Endometrium (tissue), 2 donors: ENCODE measurements at regions not wholly inside any gene's neighbourhood (a gene's known extent, or its start where the extent isn't known, plus 50 kb on each side); places are given as distances from the start of the nearest gene placed in this dataset.

Experiments used
- FAIRE-seq: peaks from 2 replicates; lab custom pipeline; 2012; peaks lifted over from hg19 to GRCh38; lab: Jason Lieb, UNC
- donor health status: control.
- donor health status: control.

DNA sequence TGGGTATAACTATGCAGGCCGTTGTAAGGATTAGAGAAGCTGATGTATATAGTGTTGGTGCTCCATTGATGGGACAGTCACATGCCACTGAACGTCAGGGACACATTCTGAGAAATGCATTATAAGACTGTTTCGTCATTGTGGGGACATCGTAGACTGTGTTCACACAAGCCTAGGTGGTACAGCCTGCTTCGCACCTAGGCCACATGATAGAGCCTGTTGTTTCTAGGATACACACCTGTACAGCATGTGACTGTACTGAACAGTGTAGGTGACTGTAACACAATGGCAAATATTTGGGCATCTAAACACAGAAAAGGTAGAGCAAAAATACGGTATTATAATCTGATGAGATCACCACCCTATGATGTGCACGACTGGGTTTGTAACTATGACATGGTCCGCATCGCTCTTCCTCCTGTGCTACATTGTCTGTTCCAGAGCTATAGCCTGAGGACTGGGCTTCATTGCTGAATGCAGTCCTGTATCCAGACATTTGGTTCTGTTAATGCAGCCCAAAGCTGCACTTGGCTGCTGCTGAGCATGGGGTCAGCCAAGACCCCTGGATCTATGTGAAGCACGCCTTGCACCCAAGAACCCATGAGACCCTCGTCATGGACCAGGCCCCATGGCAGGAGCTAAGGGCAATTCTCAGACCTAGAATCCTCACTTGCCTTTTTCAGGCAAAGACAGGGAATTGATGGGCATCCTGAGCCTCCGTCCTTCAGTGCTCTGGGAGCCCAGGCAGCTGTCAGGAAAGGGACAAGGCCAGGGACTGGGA, 51.1 kb upstream of the THY1 start:
- FAIRE-seq: no peak

DNA sequence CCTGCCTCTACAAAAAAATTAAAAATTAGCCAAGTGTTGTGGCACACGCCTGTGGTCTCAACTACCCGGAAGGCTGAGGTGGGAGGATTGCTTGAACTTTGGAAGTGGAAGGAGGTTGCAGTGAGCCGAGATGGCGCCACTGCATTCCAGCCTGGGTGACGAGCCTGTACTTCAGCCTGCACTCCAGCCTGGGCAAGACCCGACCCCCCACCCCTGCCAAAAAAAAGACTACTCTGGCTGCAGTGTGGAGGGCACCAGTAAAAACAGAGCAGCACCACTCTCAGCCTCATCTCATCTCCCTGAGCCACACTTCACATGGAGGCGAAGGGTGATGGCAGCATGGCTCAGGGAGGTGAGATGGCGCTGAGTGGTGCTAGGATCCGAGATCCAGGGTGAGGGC, 50.3 kb upstream of the THY1 start:
- FAIRE-seq: no peak

DNA sequence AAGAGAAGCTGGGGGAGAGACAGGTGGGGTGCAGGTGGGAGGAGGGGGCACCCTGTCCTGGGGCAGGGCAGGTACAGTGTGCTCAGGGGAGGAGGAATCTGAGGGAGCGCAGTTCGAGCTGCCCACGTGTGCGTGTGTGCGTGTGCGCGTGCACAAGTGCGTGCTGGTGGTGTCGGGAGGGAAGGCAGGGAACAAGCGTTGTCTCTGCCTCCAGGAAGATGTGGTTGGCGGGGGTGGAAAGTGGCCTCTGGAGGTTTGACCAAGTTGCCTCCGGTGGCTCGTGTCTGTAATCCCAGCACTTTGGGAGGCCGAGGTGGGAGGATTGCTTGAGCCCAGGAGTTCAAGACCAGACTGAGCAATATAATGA, 49.9 kb upstream of the THY1 start:
- FAIRE-seq: no peak
